Activated naive CD8-positive, alpha-beta T cell treated with anti-CD3 and anti-CD28 coated beads, Interleukin-2, amount 50 U/mL, for 24 hours (primary cell): ENCODE measurements at regions not wholly inside any gene's neighbourhood (a gene's known extent, or its start where the extent isn't known, plus 50 kb on each side); places are given as distances from the start of the nearest gene placed in this dataset.

Experiments
- ATAC-seq: fragments of 150-1000 bp; cut with Tn5 transposase; one replicate; pipeline ENCODE4 v1.10.0; 2021
- DNase-seq: peaks from one replicate; pipeline ENCODE4 v3.0.0; 2021
- H3K27ac Mint-ChIP-seq: one replicate; pipeline ENCODE4 v1.8.0; 2021; ENCODE audit warnings: mild to moderate bottlenecking, mixed read lengths
- H3K27me3 Mint-ChIP-seq: one replicate; pipeline ENCODE4 v1.8.0; 2021; ENCODE audit warnings: mixed read lengths
- H3K36me3 Mint-ChIP-seq: one replicate; pipeline ENCODE4 v1.8.0; 2021; ENCODE audit warnings: low read depth, mixed read lengths
- H3K4me1 Mint-ChIP-seq: one replicate; pipeline ENCODE4 v1.8.0; 2021; ENCODE audit warnings: mixed read lengths
- H3K4me3 Mint-ChIP-seq: one replicate; pipeline ENCODE4 v1.8.0; 2021; ENCODE audit warnings: mild to moderate bottlenecking, moderate library complexity, mixed read lengths
- H3K9me3 Mint-ChIP-seq: one replicate; pipeline ENCODE4 v1.8.0; 2021; ENCODE audit warnings: mixed read lengths

GRCh38 chr18:39403121-39403520 is 1837.5 kb upstream of the CELF4 start:
- H3K4me3 Mint-ChIP-seq = no peak overlapping the region
- no peak overlapping the region for H3K27ac Mint-ChIP-seq
- no peaks in the 10 kb centered on the region for H3K27me3 Mint-ChIP-seq
- ATAC-seq (no peak), DNase-seq (no peak)
- no peaks in the 10 kb centered on the region for H3K4me1 Mint-ChIP-seq
- H3K9me3 Mint-ChIP-seq = peaks cover 3% of the 10 kb centered on the region
- H3K36me3 Mint-ChIP-seq = no peaks in the 10 kb centered on the region

DNA sequence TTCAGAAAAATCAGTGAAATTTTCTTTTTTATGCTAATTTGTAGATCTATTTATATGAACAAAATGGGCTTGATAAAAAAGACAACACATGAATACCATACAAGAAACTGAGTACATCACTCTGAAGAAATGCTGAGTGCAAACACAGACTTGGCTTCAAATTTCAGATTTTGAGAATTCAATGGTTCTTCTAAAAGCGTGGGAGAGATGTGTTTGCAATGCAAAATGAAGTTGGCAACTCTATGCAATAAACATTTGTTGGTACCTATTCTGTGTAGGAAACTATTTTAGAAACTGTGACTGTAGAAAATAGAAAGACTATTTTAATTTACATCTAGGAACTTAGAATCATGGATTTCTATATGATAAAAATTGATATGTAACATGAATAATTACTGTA is 1834.1 kb upstream of the CELF4 start:
- DNase-seq (no peak), ATAC-seq (no peak)
- H3K9me3 Mint-ChIP-seq = peaks cover 12% of the 10 kb centered on the region
- no peaks in the 10 kb centered on the region for H3K4me1 Mint-ChIP-seq
- no peaks in the 10 kb centered on the region for H3K36me3 Mint-ChIP-seq
- no peaks in the 10 kb centered on the region for H3K27me3 Mint-ChIP-seq
- no peak overlapping the region for H3K4me3 Mint-ChIP-seq
- H3K27ac Mint-ChIP-seq = no peak overlapping the region

- Mint-ChIP-seq H3K4me1 (no peaks in the 10 kb centered on the region), H3K36me3 (no peaks in the 10 kb centered on the region), H3K9me3 (peaks cover 22% of the 10 kb centered on the region)
Measured at GRCh38 chr18:39396168-39396567, 1830.6 kb upstream of the CELF4 start.

GRCh38 chr18:39389800-39390379 is 1824.3 kb upstream of the CELF4 start:
- Mint-ChIP-seq H3K4me1 (no peaks in the 10 kb centered on the region), H3K36me3 (peaks cover 2% of the 10 kb centered on the region), H3K9me3 (peaks cover 18% of the 10 kb centered on the region), H3K27ac (no peak overlapping the region), H3K4me3 (no peak overlapping the region), H3K27me3 (no peaks in the 10 kb centered on the region)
- no peak for DNase-seq
- ATAC-seq = no peak

More at GRCh38 chr18:39396168-39396567, 1830.6 kb upstream of the CELF4 start:
- Mint-ChIP-seq H3K27me3 (no peaks in the 10 kb centered on the region), H3K4me3 (no peak overlapping the region), H3K27ac (no peak overlapping the region)
- no peak for ATAC-seq
- no peak for DNase-seq

- Mint-ChIP-seq H3K4me3 (no peak overlapping the region), H3K36me3 (no peaks in the 10 kb centered on the region), H3K4me1 (no peaks in the 10 kb centered on the region)
Measured at GRCh38 chr18:39380866-39381265, 1815.3 kb upstream of the CELF4 start.

GRCh38 chr18:39380186-39380725 is 1814.7 kb upstream of the CELF4 start:
- Mint-ChIP-seq H3K27me3 (no peaks in the 10 kb centered on the region), H3K4me1 (no peaks in the 10 kb centered on the region), H3K4me3 (no peak overlapping the region), H3K36me3 (no peaks in the 10 kb centered on the region), H3K9me3 (no peaks in the 10 kb centered on the region), H3K27ac (no peak overlapping the region)
- ATAC-seq = no peak
- DNase-seq = no peak

More at GRCh38 chr18:39380866-39381265, 1815.3 kb upstream of the CELF4 start:
- H3K27me3 Mint-ChIP-seq = no peaks in the 10 kb centered on the region
- ATAC-seq (no peak), DNase-seq (no peak)
- no peaks in the 10 kb centered on the region for H3K9me3 Mint-ChIP-seq
- H3K27ac Mint-ChIP-seq = no peak overlapping the region

DNA sequence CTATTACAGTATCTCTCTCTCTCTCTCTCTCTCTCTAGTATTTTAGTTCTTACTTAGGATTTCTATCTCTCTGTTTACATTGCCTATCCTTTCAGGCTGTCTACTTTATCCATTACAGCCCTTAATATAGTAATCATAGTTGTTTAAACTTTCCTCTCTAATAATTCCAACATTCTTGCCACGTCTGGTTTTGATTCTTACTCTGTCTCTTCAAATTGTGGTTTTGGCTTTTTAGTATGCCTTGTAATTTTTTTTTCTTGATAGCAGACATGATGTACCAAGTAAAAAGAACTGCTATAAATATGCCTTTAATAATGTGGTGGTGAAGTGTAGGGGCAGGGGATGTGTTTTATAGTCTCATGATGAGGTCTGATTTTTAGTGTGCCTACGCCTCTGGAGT is 1809.5 kb upstream of the CELF4 start:
- Mint-ChIP-seq H3K27ac (no peak overlapping the region), H3K4me1 (no peaks in the 10 kb centered on the region), H3K4me3 (no peak overlapping the region), H3K36me3 (no peaks in the 10 kb centered on the region), H3K27me3 (no peaks in the 10 kb centered on the region), H3K9me3 (no peaks in the 10 kb centered on the region)
- ATAC-seq = no peak
- DNase-seq = no peak

DNA sequence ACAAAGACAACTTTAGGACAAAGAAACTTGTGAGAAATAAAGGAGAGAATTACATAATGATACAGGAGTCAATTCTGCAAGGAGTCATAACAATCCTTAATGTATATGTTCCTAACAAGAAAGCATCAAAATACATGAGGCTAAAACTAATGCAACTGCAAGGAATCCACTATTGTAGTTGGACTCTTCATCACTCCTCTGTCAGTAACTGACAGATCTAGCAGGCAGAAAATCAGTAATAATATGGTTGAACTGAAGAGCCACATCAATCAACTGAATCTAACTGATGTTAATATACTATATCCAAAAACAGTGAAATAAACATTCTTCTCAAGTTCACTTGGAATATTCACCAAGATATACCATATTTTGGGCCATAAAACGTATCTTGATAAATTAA is 1806.4 kb upstream of the CELF4 start:
- no peak for ATAC-seq
- no peaks in the 10 kb centered on the region for H3K4me1 Mint-ChIP-seq
- H3K9me3 Mint-ChIP-seq = no peaks in the 10 kb centered on the region

GRCh38 chr18:39366656-39367055 is 1801.1 kb upstream of the CELF4 start:
- Mint-ChIP-seq H3K4me1 (peaks cover 3% of the 10 kb centered on the region), H3K4me3 (no peak overlapping the region), H3K27me3 (no peaks in the 10 kb centered on the region), H3K36me3 (no peaks in the 10 kb centered on the region), H3K9me3 (no peaks in the 10 kb centered on the region), H3K27ac (no peak overlapping the region)
- DNase-seq = no peak
- ATAC-seq = no peak

More for the DNA sequence above, 1806.4 kb upstream of the CELF4 start:
- Mint-ChIP-seq H3K4me3 (no peak overlapping the region), H3K36me3 (no peaks in the 10 kb centered on the region), H3K27me3 (no peaks in the 10 kb centered on the region), H3K27ac (no peak overlapping the region)
- no peak for DNase-seq

DNA sequence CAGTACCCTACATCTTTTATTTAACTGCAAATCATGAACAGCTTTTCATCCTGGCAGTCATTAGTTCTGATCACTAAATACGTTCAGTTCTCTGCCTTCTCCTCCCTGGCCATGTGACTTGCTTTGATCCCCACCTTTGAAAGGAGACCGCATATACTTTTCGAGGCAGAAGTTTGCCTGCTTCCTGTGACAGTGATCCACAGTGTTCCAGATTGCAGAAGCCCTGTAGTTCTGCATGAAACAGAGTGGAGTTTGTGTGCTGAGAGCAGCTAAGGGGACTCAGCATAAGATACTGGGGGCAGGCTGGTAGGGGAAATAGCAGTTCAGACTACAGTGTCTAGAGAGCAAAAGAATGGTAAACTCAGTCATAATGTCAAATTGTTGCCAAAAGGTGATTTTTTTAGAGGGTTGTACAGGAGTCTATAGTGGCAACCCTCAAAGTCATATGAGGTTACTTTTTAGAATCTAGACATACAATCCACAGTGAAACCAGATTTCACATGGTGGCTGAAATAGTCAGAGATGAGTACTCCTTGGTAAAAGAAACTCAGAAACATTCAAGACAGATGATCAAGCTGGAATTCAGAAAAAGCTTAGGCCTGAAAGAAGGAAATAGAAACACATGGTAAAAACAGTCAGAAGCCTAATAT is 1800.4 kb upstream of the CELF4 start:
- no peaks in the 10 kb centered on the region for H3K27me3 Mint-ChIP-seq
- no peaks in the 10 kb centered on the region for H3K36me3 Mint-ChIP-seq
- no peaks in the 10 kb centered on the region for H3K9me3 Mint-ChIP-seq
- peaks cover 3% of the 10 kb centered on the region for H3K4me1 Mint-ChIP-seq
- no peak overlapping the region for H3K4me3 Mint-ChIP-seq
- no peak overlapping the region for H3K27ac Mint-ChIP-seq
- ATAC-seq (no peak), DNase-seq (no peak)

DNA sequence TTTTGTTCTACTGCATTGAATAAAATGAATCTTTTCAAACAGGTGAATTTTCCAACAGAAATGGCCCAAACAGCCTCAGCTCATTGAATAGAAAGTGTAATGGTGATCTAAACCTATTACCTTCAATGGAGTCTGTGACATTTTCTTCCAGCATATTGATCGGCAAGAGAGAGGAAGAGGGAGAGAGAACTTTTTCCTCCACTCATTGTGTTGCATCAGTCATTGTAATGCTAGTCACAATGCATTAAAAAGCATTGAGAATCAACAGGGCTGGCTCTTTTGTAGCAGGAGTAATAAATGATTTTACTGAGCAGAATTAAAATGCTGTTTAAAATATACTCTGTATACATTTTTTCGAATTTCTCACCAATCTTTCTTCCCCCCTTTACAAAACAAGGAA is 1794.5 kb upstream of the CELF4 start:
- Mint-ChIP-seq H3K4me1 (no peaks in the 10 kb centered on the region), H3K4me3 (no peak overlapping the region), H3K36me3 (no peaks in the 10 kb centered on the region), H3K27ac (no peak overlapping the region), H3K27me3 (no peaks in the 10 kb centered on the region), H3K9me3 (no peaks in the 10 kb centered on the region)
- no peak for ATAC-seq
- DNase-seq = no peak

DNA sequence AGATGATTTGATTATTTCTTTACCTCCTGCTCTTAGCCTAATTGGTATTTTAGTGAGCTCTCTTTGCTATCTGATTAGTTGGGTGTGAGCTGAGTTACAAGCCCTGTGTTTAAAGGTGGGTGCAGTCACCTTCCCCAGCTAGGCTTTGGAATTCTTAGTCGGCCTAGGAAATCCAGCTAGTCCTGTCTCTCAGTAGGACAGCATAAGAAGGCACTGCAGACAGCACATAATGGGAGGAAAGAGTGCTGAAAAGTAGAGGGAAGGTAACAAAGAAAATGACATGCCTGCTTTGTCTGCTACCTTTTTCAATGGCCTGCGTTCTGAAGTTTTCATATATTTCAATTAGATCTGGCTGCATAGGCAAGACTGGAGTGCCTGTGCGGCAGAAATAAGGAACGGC is 1794.0 kb upstream of the CELF4 start:
- ATAC-seq (no peak), DNase-seq (no peak)
- no peaks in the 10 kb centered on the region for H3K27me3 Mint-ChIP-seq
- H3K27ac Mint-ChIP-seq = no peak overlapping the region
- H3K4me3 Mint-ChIP-seq = no peak overlapping the region
- no peaks in the 10 kb centered on the region for H3K9me3 Mint-ChIP-seq
- H3K36me3 Mint-ChIP-seq = no peaks in the 10 kb centered on the region
- H3K4me1 Mint-ChIP-seq = no peaks in the 10 kb centered on the region

GRCh38 chr18:39350945-39351344 is 1785.3 kb upstream of the CELF4 start:
- Mint-ChIP-seq H3K36me3 (no peaks in the 10 kb centered on the region), H3K27ac (no peak overlapping the region), H3K4me1 (no peaks in the 10 kb centered on the region), H3K27me3 (no peaks in the 10 kb centered on the region), H3K4me3 (no peak overlapping the region), H3K9me3 (no peaks in the 10 kb centered on the region)
- ATAC-seq = no peak
- no peak for DNase-seq

- no peak for DNase-seq
- H3K27me3 Mint-ChIP-seq = no peaks in the 10 kb centered on the region
- no peak overlapping the region for H3K4me3 Mint-ChIP-seq
- H3K9me3 Mint-ChIP-seq = no peaks in the 10 kb centered on the region
- ATAC-seq = no peak
- no peak overlapping the region for H3K27ac Mint-ChIP-seq
- H3K36me3 Mint-ChIP-seq = no peaks in the 10 kb centered on the region
- no peaks in the 10 kb centered on the region for H3K4me1 Mint-ChIP-seq
Measured at GRCh38 chr18:39349801-39350200, 1784.2 kb upstream of the CELF4 start.

GRCh38 chr18:39348757-39349156 is 1783.2 kb upstream of the CELF4 start:
- Mint-ChIP-seq H3K27me3 (no peaks in the 10 kb centered on the region), H3K9me3 (peaks cover 5% of the 10 kb centered on the region), H3K4me1 (no peaks in the 10 kb centered on the region), H3K27ac (no peak overlapping the region), H3K36me3 (no peaks in the 10 kb centered on the region), H3K4me3 (no peak overlapping the region)
- ATAC-seq (no peak), DNase-seq (no peak)
